Choroid plexus epithelial cell (primary cell): ENCODE measurements at regions not wholly inside any gene's neighbourhood (a gene's known extent, or its start where the extent isn't known, plus 50 kb on each side); places are given as distances from the start of the nearest gene placed in this dataset.

Experiments used
- DNase-seq: peaks from one replicate; pipeline ENCODE4 v3.0.0-alpha.2; 2010; ENCODE audit warnings: low read depth
- H3K4me3 ChIP-seq: 2 replicates; pipeline ENCODE4 v1.5.1; 2011; ENCODE audit warnings: low read depth, mild to moderate bottlenecking, control low read depth, low read length, moderate library complexity
- CTCF ChIP-seq: conservative IDR thresholded peaks from 2 replicates; pipeline ENCODE4 v1.5.1; 2011; ENCODE audit warnings: low read depth, mild to moderate bottlenecking, control low read depth, inconsistent platforms, low read length, moderate library complexity

- no peak overlapping the region for H3K4me3 ChIP-seq
- DNase-seq, result no peak
- no peak for TF ChIP-seq CTCF
These were observed 1305.1 kb upstream of the GJE1 start for GRCh38 chr6:140827593-140827992.

GRCh38 chr6:140825731-140826130 is 1307.0 kb upstream of the GJE1 start:
- no peak for DNase-seq
- H3K4me3 ChIP-seq, result no peak overlapping the region
- no peak for TF ChIP-seq CTCF

GRCh38 chr6:140824595-140824994 is 1308.1 kb upstream of the GJE1 start:
- TF ChIP-seq CTCF, result no peak
- H3K4me3 ChIP-seq, result no peak overlapping the region
- no peak for DNase-seq

DNA sequence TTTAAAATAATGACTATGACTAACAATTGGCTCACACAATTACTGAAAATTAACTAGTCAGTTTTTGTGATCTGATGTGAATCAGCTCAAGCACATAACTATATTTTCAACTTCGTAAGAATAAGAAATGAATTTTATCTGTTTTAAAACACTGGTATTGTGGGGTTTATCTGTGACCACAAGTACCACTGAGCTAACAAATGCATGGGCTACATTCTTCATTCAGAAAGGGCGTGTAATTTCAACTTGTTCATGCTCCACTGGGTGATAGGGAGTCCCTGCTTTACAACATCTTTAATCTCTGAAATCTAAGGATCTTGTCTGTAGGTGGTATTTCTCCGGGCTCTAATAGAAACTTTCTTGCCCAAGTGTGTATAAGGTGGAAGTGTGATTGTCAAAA is 1311.5 kb upstream of the GJE1 start:
- no peak for TF ChIP-seq CTCF
- no peak for DNase-seq

DNA sequence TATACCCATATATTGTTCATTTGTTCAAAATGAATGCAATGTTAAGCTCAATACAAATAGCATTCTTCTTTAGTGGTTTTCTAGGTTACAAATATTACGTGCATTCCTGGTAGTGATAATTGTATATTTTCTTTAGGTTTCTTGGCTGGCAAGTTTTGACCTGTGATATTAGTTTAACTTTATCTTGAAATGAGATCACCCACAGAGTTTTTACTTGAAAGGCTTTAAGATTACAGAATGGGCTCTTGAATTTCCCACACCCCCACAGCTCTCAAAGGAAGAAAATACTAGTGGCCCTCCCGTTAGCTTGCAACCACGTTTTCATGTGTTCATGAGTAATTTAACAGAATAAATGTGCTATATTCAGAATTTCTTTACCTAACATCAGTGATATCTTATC is 1315.5 kb upstream of the GJE1 start:
- no peak for TF ChIP-seq CTCF
- no peak overlapping the region for H3K4me3 ChIP-seq

More for the DNA sequence above, 1311.5 kb upstream of the GJE1 start:
- H3K4me3 ChIP-seq, result no peak overlapping the region

GRCh38 chr6:140816681-140817080 is 1316.0 kb upstream of the GJE1 start:
- no peak for DNase-seq
- no peak overlapping the region for H3K4me3 ChIP-seq
- TF ChIP-seq CTCF, result no peak

More for the DNA sequence above, 1315.5 kb upstream of the GJE1 start:
- DNase-seq, result peak; percentile 65

GRCh38 chr6:140812636-140813035 is 1320.1 kb upstream of the GJE1 start:
- peak; percentile 56 for DNase-seq
- no peak overlapping the region for H3K4me3 ChIP-seq
- no peak for TF ChIP-seq CTCF
